Hepatocyte (in vitro differentiated cells): ENCODE measurements at regions not wholly inside any gene's neighbourhood (a gene's known extent, or its start where the extent isn't known, plus 50 kb on each side); places are given as distances from the start of the nearest gene placed in this dataset.

Experiments used
- EZH2 ChIP-seq: fragments of 200-600 bp; sonication (generic); IDR thresholded peaks from 2 replicates; pipeline ENCODE4 v1.6.1; 2016; ENCODE audit warnings: antibody characterized with exemption, mild to moderate bottlenecking, borderline replicate concordance
- TF ChIP-seq, protein P1 (sequence below): fragments of 200-600 bp; sonication (generic); IDR thresholded peaks from 2 replicates; pipeline ENCODE4 v1.5.1; 2016; ENCODE audit warnings: antibody characterized with exemption, mild to moderate bottlenecking; ENCODE audit not compliant: poor library complexity

DNA sequence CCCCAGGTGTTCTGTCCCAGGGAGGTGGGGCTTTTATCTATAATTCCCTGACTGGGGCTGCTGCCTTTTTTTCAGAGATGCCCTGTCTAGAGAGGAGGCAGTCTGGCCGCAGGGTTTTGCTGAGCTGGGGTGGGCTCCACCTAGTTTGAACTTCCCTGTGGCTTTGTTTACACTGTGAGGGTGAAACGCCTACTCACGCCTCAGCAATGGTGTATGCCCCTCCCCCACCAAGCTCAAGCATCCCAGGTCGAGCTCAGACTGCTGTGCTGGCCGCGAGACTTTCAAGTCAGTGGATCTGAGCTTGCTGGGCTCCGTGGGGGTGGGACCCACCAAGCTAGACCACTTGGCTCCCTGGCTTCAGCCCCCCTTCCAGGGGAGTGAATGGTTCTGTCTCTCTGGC lies 124.3 kb downstream of the CENPF start:
- TF ChIP-seq, protein P1, sequence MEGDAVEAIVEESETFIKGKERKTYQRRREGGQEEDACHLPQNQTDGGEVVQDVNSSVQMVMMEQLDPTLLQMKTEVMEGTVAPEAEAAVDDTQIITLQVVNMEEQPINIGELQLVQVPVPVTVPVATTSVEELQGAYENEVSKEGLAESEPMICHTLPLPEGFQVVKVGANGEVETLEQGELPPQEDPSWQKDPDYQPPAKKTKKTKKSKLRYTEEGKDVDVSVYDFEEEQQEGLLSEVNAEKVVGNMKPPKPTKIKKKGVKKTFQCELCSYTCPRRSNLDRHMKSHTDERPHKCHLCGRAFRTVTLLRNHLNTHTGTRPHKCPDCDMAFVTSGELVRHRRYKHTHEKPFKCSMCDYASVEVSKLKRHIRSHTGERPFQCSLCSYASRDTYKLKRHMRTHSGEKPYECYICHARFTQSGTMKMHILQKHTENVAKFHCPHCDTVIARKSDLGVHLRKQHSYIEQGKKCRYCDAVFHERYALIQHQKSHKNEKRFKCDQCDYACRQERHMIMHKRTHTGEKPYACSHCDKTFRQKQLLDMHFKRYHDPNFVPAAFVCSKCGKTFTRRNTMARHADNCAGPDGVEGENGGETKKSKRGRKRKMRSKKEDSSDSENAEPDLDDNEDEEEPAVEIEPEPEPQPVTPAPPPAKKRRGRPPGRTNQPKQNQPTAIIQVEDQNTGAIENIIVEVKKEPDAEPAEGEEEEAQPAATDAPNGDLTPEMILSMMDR: no peak
- no peak for TF ChIP-seq EZH2
